GM21447 (cell line): ENCODE measurements at regions not wholly inside any gene's neighbourhood (a gene's known extent, or its start where the extent isn't known, plus 50 kb on each side); places are given as distances from the start of the nearest gene placed in this dataset.

Experiments
- ATAC-seq: cut with Tn5 transposase; IDR thresholded peaks from one replicate; pipeline ENCODE4 v1.9.1; 2021; ENCODE audit not compliant: unreplicated experiment

DNA sequence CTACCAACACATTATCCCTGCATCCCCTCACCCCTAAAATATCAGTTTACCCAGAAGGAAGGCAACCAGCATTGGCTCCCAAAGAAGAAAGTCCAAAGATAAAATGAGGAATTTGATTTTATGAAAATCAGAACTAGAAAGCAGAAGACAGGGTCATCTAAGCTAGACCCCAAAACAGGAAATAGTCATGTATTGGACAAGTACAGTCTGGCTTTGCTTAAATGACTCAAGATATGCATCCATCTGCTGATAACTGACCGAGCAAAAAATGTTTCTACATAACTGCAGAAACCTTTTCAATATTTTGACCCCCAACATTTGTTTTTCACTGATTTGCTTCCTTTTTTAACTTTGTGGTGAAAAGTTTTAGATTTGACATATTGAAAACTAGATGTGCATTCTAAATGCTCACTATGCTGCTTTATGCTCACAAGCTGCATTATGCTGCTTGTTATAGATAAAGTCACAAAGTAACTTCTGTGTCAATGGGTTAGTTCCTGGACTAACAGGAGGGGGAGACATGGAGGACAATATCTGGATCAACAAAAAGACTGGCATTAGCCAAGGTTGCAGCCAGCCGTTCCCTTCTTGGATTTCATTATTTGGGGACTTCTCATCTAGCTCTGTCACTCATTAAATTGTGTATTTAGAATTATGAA lies 227.0 kb downstream of the INHBA start:
- no peak for ATAC-seq

- ATAC-seq, result no peak
These were observed 230.3 kb downstream of the INHBA start for GRCh38 chr7:41472427-41473125.

- ATAC-seq, result no peak
These were observed 232.8 kb downstream of the INHBA start for GRCh38 chr7:41470081-41470480.

DNA sequence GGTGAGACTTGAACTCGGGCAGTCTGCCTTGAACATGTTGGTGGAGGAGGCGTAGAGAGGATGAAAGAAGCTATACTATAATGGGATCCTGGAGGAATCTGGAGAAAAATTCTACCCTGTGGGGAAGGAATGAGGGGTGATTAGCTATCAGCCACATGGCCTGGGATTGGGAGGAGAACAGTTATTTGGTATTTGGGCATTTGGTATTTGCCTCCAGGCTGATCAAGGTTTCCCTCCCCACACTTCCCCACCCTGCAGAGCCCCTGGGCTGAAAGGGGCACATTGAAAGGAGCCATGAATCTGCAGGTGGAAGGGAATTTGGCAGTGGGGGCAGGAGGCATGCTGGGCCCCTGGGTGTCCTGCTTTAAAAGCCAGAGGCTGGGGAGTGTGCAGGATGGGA lies 235.3 kb downstream of the INHBA start:
- no peak for ATAC-seq

DNA sequence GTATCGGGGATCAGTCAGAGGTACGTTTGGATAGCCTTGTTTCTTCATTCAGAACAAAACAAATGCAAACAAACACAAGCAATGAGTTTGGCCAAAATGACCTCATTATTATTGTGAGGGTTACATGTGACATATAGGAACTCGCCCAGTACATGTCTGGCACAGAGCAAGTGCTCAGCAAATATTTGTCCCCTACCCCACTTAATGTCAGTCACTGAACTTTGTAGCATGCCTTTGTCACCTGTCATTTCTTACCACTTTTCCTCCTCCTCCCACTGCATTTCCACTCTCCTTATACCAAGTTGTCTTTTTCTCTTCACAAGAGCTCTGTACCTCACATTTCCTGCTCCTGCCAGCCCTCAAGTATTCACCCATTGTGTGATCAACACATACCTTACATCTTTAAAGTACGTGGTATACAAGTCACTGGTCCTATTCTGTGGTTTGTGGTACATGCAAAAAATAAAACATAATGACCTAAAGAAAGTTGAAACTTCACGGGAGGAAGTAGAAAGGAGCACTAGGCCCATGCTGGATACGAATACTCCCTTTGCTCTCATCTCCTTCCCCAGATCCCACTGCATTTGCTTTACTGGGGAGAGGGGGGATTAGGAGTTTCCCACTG lies 236.0 kb downstream of the INHBA start:
- ATAC-seq, result no peak

GRCh38 chr7:41465571-41465970 lies 237.3 kb downstream of the INHBA start:
- no peak for ATAC-seq

- no peak for ATAC-seq
These were observed 239.0 kb downstream of the INHBA start for GRCh38 chr7:41463770-41464470.

GRCh38 chr7:41459623-41460261 lies 243.1 kb downstream of the INHBA start:
- ATAC-seq, result no peak

GRCh38 chr7:41459183-41459582 lies 243.7 kb downstream of the INHBA start:
- no peak for ATAC-seq

- ATAC-seq, result no peak
These were observed 245.0 kb downstream of the INHBA start for GRCh38 chr7:41457832-41458437.

DNA sequence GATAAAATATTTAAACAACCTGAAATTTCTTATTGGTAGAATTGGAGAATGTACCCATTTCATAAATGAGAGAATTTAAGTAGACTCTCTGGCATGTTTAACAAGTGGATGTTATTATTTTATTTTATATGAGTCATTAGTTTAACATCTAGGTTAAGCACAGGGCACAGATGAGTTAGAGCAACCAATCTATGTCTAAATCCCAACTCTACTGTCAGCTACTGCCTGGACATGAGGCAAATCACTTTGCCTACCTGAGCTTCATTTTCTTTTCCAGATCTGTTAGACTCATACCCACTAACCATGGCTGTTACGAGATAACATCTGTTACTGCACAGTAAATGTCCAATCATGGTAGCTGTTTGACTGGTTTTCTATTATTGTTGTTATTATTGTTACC lies 251.1 kb downstream of the INHBA start:
- no peak for ATAC-seq

DNA sequence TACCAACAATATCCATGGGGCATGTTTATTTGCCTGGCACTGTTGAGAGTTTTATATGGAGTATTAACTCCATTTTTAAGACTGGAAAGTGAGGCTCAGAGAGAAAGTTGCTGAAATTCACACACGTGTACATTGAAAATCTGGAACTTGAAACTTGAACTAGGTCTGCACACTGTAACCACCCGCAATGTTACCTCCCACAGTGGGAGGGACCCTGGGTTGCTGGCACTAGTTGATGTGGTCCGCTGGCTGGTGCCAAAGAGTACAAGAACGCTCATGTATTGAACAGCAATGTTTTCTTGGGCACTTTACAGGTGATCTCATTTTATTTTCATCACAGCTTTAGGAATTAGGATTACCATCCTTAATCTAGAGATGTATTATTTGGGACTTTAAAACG lies 253.2 kb downstream of the INHBA start:
- ATAC-seq, result no peak

DNA sequence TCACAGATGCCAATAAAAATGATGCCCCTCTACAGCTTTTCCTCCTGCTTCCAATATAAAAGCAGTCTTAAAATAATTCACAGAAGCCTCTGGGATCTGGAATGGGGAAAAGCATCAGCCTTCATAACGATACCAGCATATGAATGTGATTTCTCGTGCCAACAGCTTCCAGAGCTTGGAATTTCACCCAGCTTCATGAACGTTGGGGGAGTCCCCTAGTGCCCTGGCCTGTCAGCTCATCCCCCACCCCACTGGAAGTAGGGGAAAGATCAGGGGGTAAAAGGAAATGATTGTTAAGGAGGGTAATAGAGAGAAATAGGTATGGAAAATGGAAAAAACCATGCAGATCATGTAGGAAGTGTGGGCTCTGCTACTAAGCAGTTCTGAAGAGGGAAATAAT lies 253.6 kb downstream of the INHBA start:
- no peak for ATAC-seq

DNA sequence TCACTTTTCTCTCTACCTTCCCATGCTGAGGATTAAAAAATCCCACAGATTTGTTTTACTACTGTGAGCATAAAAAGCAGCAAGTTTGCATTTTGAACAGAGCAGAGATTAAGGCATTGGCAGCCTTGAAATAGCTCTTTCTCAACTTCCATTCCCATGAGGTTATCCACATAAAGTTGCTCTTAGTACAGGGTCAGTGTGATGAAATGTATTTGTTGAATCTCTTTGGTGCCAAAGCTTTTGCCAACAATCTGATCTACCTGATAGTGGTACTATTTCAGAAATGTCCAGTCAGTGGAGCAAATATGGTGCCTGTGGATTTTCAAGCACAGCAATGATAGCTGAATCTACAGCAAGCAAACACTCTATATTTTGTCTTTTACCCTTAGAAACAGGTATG lies 254.8 kb downstream of the INHBA start:
- no peak for ATAC-seq

DNA sequence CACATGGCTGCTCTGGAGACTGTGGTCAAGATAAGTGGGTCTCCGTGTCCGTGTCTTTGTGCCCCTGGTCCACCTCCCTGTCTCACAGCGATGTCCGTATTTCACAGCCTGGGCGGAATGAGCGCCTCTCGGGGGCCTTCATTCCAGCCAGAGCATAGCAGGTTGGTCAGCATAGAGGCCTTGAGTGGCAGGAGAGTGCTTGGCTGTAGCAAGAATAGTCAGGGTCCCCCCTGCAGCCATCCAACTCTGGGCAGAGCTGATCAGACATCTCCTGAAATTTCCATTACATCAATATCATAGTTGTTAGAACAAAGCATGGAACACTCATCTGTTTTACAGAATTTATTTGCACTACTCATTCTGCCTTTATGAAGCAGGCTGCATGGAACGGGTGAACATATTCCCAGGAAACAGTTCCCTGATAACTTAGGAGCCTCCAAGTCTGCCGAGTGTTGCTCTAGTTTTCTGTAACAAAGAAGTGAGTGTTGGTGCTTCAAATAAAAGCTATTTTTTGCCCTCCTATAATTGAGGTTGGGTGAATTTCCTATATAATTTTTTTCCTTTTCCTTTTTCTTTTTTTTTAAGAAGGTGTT lies 255.3 kb downstream of the INHBA start:
- ATAC-seq, result no peak

DNA sequence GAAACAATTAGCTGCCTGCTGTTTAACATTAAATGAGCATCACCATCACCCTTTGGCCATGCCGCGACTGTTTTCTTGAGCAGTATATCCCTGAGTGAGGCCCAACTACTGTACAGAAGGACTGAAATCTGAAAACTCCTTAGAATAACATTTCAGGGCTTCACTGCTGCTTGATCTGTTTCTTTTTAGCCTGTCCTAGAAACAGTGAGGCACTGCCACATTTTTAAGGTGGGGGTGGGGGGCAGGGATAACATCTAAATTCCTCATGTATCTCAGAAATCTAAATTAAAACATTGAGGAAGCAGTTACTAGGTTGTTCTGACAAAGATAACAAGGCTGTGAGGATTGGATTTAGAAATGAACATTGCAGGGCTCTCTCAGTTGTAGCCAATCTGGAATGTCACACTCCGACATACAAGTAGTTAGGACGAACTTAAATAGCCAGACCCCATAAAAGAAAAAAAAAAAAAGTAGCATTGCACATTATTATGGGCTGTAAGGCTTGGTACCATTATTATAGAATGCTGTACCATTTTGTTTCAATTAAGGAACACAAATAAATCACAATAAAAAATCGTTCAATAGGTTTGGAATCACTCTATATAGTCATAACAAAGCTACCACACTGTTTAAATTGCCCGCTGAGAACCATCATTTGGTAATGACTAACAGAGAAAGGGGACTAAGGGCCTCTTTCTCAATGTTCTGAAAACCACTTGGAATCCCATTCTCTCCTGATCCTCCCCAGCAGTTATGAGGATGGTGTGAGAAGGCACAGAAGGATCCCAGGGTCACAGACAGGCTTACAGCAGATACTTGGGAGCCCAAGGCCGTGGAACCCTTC lies 256.1 kb downstream of the INHBA start:
- no peak for ATAC-seq

GRCh38 chr7:41445946-41446345 lies 256.9 kb downstream of the INHBA start:
- ATAC-seq, result no peak

DNA sequence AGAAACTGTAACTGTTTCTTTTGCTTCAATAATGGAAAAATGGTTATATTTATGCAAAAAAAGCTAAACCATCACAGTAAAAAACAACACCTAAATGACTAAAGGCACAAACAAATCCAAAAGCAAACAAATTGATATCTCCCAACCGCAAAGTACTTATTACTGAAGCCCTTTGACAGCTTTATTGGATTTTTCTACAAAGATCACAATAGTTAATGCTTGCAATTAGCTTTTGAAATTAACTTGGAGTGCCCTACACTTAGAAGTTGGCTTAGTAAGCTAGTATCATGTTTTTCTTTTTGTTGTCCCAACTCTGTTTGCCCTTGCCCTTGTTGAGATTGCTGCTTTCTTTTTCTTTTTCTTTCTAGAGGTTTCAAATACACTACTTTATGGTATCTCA lies 257.5 kb downstream of the INHBA start:
- ATAC-seq, result no peak

DNA sequence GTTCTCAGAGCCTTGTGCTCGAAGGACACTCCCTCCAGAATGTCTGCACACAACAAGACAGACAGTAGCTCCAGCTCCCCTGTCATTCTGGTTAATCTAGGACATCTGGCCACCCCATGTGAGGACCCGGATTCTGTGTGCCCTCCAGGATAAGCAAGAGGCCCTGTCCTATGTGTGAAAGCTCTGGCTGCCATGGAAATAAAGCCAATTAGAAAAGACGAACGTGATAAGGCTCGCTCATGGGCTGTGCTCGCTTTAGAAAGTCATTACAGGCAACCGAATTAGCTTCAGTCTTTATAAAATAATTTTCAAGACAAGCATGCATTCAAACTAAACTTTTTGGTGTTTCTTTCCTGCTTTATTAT lies 263.4 kb downstream of the INHBA start:
- ATAC-seq, result no peak
